Ishikawa (cell line): ENCODE measurements at regions not wholly inside any gene's neighbourhood (a gene's known extent, or its start where the extent isn't known, plus 50 kb on each side); places are given as distances from the start of the nearest gene placed in this dataset.

Experiments
- CEBPB ChIP-seq: IDR thresholded peaks from 2 replicates; pipeline ENCODE4 v1.6.1; 2012
- CREB1 ChIP-seq: IDR thresholded peaks from 2 replicates; pipeline ENCODE4 v1.6.1; 2012; ENCODE audit warnings: low read depth
- EP300 ChIP-seq: IDR thresholded peaks from 2 replicates; pipeline ENCODE4 v1.6.1; 2012; ENCODE audit warnings: borderline replicate concordance
- FOXM1 ChIP-seq: IDR thresholded peaks from 2 replicates; pipeline ENCODE4 v1.6.1; 2012; ENCODE audit warnings: low read depth, borderline replicate concordance
- NFIC ChIP-seq: IDR thresholded peaks from 2 replicates; pipeline ENCODE4 v1.6.1; 2012
- RAD21 ChIP-seq: IDR thresholded peaks from 2 replicates; pipeline ENCODE4 v1.6.1; 2012; ENCODE audit warnings: low read depth
- TAF1 ChIP-seq: IDR thresholded peaks from 2 replicates; pipeline ENCODE4 v1.6.1; 2012; ENCODE audit warnings: low read depth, mild to moderate bottlenecking
- TCF12 ChIP-seq: IDR thresholded peaks from 2 replicates; pipeline ENCODE4 v1.6.1; 2012; ENCODE audit warnings: low read depth
- TEAD4 ChIP-seq: IDR thresholded peaks from 2 replicates; pipeline ENCODE4 v1.6.1; 2012
- ZBTB7A ChIP-seq: IDR thresholded peaks from 2 replicates; pipeline ENCODE4 v1.6.1; 2012; ENCODE audit warnings: low read depth
- TF ChIP-seq, protein P1 (sequence below): IDR thresholded peaks from 2 replicates; pipeline ENCODE4 v1.6.1; 2012

DNA sequence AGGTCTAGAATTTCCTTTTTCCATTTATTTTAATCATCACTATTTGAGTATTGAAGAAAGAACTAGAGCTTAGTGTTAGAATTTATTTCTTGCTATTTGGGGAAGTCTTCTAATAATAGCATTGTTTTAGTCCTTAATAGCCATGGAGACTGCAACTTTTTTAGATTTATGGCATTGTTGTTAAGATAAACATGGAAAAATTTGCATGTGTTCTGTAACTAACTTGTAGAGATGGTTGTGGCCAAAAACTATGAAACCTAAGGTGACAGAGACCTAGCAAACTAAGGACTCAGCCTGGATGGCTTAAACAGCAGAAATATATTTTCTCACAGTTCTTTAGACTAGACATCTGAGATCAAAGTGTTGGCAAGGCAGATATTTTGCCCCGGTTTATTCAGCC is 246.4 kb downstream of the SPRY2 start:
- TF ChIP-seq NFIC (no peak), TEAD4 (no peak), CEBPB (no peak), CREB1 (no peak), EP300 (no peak), ZBTB7A (no peak), FOXM1 (no peak), TAF1 (no peak), TCF12 (no peak), RAD21 (no peak)
- TF ChIP-seq, protein P1, sequence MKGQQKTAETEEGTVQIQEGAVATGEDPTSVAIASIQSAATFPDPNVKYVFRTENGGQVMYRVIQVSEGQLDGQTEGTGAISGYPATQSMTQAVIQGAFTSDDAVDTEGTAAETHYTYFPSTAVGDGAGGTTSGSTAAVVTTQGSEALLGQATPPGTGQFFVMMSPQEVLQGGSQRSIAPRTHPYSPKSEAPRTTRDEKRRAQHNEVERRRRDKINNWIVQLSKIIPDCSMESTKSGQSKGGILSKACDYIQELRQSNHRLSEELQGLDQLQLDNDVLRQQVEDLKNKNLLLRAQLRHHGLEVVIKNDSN: no peak
